ENCODE measurements at regions not wholly inside any gene's neighbourhood (a gene's known extent, or its start where the extent isn't known, plus 50 kb on each side); places are given as distances from the start of the nearest gene placed in this dataset.

DNA sequence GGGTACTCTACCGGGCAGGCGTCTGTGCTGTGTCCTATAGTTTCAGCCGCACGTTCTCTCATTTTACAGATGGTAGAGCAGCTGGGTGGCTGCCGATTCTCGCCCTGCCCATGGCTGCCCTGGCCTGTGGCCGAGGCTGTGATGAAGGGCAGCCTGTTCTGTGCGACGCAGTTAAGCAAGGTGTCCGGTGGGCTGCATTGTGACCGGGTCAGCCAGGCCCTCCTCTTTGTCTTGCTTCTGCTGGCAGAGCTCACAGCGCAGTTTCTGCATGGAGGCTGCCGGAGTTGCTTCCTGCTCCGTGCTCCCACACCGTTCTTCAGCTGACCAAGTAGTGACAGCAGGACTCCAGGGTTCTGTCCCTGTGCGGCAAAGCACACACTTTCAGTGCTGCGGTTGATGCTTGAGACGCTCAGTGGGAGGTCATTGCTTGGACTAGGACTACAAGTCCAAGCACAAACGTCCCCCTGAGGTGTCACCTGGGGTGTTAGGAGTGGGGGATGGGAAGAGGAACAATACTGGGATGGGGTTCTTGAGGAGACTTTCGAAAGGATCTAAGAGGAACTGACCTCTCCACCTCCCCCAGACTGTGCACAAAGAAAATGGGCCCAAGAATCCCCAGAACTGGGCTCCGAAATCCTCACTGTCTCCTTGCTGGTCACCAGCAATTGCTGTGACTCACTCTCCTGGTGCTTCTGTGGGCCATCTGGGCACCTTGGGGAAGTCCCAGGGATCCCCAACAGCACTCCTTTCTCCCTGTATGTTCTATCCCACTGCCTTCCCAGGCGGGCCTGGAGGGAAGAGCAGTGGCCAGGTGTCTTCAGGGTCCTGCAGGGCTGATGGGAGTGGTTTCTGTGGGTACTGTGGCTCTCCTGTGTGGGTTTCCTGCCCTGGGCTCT, 58.2 kb downstream of the GADD45G start:
- POLR2A ChIA-PET = no interaction called here
- Histone ChIP-seq H2AFZ (ENCODE audit: low read depth, low read length, poor library complexity, severe bottlenecking) (no peak overlapping the region), H3K9ac (ENCODE audit: low read length) (no peak overlapping the region), H3K4me3 (replicated peaks in 1 of 2; ENCODE audit: low read depth in 1 of 2, low read length in 2 of 2) (no peak overlapping the region), H3K9me3 (ENCODE audit: control insufficient read depth in 1 of 2, insufficient read depth in 1 of 2, low read depth in 1 of 2, low read length in 2 of 2) (no peaks in the 10 kb centered on the region), H3K27ac (ENCODE audit: low read depth, low read length) (no peak overlapping the region), H3K9me2 (ENCODE audit: insufficient read depth) (no peaks in the 10 kb centered on the region), H3K27me3 (ENCODE audit: insufficient read depth, low read length) (peaks cover 10% of the 10 kb centered on the region), H3K36me3 (ENCODE audit: control insufficient read depth in 1 of 2, insufficient read depth in 2 of 2, low read length in 2 of 2) (no peaks in the 10 kb centered on the region), H3K4me1 (ENCODE audit: control insufficient read depth in 1 of 2, insufficient read depth in 2 of 2, low read length in 2 of 2) (peaks cover 4 to 8% of the 10 kb centered on the region in 2 experiments; a peak in 2 of 4 replicates), H3K79me2 (ENCODE audit: insufficient read depth, low read length) (no peaks in the 10 kb centered on the region), H3K4me2 (ENCODE audit: low read length) (no peak overlapping the region), H4K20me1 (ENCODE audit: insufficient read depth) (no peaks in the 10 kb centered on the region)
- TF ChIP-seq SP1 (IDR thresholded peaks at IDR 0.05; ENCODE audit: low read depth) (no peak), SRF (IDR thresholded peaks at IDR 0.05; ENCODE audit: low read depth) (no peak), ELF1 (IDR thresholded peaks at IDR 0.05; ENCODE audit: borderline replicate concordance, low read depth) (no peak), POLR2A (IDR thresholded peaks at IDR 0.05; ENCODE audit: borderline replicate concordance, extremely low read depth, insufficient read depth, insufficient read length) (no peak), RAD21 (IDR thresholded peaks at IDR 0.05; ENCODE audit: low read depth) (no peak), EZH2phosphoT487 (IDR thresholded peaks at IDR 0.05; ENCODE audit: borderline replicate concordance) (no peak), SIN3A (IDR thresholded peaks at IDR 0.05; ENCODE audit: low read depth) (no peak), YY1 (IDR thresholded peaks at IDR 0.05; ENCODE audit: extremely low read depth, insufficient replicate concordance, low read depth, low read length) (no peak), TCF7L2 (IDR thresholded peaks at IDR 0.05; ENCODE audit: borderline replicate concordance, extremely low read depth, insufficient read depth, insufficient read length) (no peak)
- TF ChIP-seq, protein P1, sequence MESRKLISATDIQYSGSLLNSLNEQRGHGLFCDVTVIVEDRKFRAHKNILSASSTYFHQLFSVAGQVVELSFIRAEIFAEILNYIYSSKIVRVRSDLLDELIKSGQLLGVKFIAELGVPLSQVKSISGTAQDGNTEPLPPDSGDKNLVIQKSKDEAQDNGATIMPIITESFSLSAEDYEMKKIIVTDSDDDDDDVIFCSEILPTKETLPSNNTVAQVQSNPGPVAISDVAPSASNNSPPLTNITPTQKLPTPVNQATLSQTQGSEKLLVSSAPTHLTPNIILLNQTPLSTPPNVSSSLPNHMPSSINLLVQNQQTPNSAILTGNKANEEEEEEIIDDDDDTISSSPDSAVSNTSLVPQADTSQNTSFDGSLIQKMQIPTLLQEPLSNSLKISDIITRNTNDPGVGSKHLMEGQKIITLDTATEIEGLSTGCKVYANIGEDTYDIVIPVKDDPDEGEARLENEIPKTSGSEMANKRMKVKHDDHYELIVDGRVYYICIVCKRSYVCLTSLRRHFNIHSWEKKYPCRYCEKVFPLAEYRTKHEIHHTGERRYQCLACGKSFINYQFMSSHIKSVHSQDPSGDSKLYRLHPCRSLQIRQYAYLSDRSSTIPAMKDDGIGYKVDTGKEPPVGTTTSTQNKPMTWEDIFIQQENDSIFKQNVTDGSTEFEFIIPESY (IDR thresholded peaks at IDR 0.05; ENCODE audit: extremely low read depth, insufficient replicate concordance, low read length) = no peak
- TF ChIP-seq, protein P2, sequence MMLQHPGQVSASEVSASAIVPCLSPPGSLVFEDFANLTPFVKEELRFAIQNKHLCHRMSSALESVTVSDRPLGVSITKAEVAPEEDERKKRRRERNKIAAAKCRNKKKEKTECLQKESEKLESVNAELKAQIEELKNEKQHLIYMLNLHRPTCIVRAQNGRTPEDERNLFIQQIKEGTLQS (IDR thresholded peaks at IDR 0.05) = no peak
- TF ChIP-seq, protein P3, sequence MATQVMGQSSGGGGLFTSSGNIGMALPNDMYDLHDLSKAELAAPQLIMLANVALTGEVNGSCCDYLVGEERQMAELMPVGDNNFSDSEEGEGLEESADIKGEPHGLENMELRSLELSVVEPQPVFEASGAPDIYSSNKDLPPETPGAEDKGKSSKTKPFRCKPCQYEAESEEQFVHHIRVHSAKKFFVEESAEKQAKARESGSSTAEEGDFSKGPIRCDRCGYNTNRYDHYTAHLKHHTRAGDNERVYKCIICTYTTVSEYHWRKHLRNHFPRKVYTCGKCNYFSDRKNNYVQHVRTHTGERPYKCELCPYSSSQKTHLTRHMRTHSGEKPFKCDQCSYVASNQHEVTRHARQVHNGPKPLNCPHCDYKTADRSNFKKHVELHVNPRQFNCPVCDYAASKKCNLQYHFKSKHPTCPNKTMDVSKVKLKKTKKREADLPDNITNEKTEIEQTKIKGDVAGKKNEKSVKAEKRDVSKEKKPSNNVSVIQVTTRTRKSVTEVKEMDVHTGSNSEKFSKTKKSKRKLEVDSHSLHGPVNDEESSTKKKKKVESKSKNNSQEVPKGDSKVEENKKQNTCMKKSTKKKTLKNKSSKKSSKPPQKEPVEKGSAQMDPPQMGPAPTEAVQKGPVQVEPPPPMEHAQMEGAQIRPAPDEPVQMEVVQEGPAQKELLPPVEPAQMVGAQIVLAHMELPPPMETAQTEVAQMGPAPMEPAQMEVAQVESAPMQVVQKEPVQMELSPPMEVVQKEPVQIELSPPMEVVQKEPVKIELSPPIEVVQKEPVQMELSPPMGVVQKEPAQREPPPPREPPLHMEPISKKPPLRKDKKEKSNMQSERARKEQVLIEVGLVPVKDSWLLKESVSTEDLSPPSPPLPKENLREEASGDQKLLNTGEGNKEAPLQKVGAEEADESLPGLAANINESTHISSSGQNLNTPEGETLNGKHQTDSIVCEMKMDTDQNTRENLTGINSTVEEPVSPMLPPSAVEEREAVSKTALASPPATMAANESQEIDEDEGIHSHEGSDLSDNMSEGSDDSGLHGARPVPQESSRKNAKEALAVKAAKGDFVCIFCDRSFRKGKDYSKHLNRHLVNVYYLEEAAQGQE (IDR thresholded peaks at IDR 0.05; ENCODE audit: low read depth) = no peak
- no peak for DNase-seq (ENCODE audit: low read depth, low spot score)
- CTCF ChIA-PET = no interaction called here
- no TSS peak for BruUV-seq (replicated peaks)
- intact Hi-C loops (cut with micrococcal nuclease) = no loop called here
- no peak for ATAC-seq
- RAD21 ChIA-PET (ENCODE audit: low non-redundant PET in 1 of 2, low total read pairs in 2 of 2, uncharacterized antibody in 2 of 2, unreplicated experiment in 2 of 2) = no interaction called here
